Mesothelial cell of epicardium (in vitro differentiated cells): ENCODE measurements at regions not wholly inside any gene's neighbourhood (a gene's known extent, or its start where the extent isn't known, plus 50 kb on each side); places are given as distances from the start of the nearest gene placed in this dataset.

Experiments used
- DNase-seq, 2 experiments: peaks; one replicate each; pipeline ENCODE4 v3.0.0; 2021; ENCODE audit warnings: low spot score in 2 of 2; ENCODE audit not compliant: unreplicated experiment in 2 of 2
- H3K27ac Mint-ChIP-seq: 2 replicates; pipeline ENCODE4 v1.8.0; 2021; ENCODE audit warnings: mixed read lengths
- H3K27me3 Mint-ChIP-seq: 2 replicates; pipeline ENCODE4 v1.8.0; 2021; ENCODE audit warnings: low read depth, mixed read lengths
- H3K36me3 Mint-ChIP-seq: 2 replicates; pipeline ENCODE4 v1.8.0; 2021; ENCODE audit warnings: mixed read lengths
- H3K4me1 Mint-ChIP-seq: 2 replicates; pipeline ENCODE4 v1.8.0; 2021; ENCODE audit warnings: mixed read lengths
- H3K4me3 Mint-ChIP-seq: 2 replicates; pipeline ENCODE4 v1.8.0; 2021; ENCODE audit warnings: mild to moderate bottlenecking, moderate library complexity, mixed read lengths
- H3K9me3 Mint-ChIP-seq: 2 replicates; pipeline ENCODE4 v1.8.0; 2021; ENCODE audit warnings: mixed read lengths
- TF ChIP-seq, protein P1 (sequence below): fragments of 200-600 bp; sonication (generic); IDR thresholded peaks from one replicate; pipeline ENCODE4 v1.5.0; 2021; ENCODE audit warnings: antibody characterized with exemption; ENCODE audit not compliant: unreplicated experiment

DNA sequence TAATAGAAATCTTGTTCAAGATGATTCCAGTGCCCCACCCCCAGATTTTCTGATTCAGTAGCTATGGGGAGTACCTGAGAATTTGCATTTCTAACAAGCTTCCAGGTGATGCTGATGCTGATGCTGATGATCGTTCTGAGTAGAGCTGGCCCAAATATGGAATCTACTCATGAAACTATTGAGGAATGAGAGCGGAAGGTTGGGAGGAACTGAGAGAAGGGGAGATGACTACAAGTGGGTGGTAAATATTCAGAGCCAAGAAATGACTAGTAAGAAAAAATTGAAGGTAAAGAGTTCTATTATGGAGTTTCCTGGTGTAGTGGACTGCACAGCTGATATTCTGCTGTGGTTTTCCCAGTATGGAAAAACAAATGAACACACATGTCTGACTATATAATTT lies 235.4 kb upstream of the FN1 start:
- Mint-ChIP-seq H3K9me3 (peaks cover 26% of the 10 kb centered on the region), H3K4me3 (no peak overlapping the region), H3K27me3 (no peaks in the 10 kb centered on the region), H3K27ac (no peak overlapping the region), H3K36me3 (peaks cover 9% of the 10 kb centered on the region), H3K4me1 (peaks cover 22% of the 10 kb centered on the region)
- DNase-seq: no peak
- TF ChIP-seq, protein P1, sequence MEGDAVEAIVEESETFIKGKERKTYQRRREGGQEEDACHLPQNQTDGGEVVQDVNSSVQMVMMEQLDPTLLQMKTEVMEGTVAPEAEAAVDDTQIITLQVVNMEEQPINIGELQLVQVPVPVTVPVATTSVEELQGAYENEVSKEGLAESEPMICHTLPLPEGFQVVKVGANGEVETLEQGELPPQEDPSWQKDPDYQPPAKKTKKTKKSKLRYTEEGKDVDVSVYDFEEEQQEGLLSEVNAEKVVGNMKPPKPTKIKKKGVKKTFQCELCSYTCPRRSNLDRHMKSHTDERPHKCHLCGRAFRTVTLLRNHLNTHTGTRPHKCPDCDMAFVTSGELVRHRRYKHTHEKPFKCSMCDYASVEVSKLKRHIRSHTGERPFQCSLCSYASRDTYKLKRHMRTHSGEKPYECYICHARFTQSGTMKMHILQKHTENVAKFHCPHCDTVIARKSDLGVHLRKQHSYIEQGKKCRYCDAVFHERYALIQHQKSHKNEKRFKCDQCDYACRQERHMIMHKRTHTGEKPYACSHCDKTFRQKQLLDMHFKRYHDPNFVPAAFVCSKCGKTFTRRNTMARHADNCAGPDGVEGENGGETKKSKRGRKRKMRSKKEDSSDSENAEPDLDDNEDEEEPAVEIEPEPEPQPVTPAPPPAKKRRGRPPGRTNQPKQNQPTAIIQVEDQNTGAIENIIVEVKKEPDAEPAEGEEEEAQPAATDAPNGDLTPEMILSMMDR: no peak

DNA sequence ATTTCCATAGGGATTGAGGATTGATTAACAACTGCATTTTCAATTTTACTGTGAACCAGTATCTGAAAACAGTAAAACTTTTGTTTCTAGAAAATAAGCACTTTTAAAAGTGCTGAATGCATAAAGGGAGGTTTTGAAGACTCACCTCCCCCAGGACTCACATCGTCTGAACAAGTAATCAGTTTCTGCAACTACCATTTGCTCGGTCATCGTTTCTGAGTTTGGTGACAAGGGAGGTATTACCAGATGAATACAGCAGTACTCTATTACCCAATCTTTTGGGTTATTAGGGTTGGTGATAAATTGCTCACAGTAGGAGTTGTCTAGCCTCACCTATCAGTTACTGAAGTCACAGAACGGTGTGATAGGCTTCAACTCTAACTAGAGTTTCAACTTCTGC lies 234.5 kb upstream of the FN1 start:
- H3K4me3 Mint-ChIP-seq: no peak overlapping the region
- TF ChIP-seq, protein P1: no peak
- no peaks in the 10 kb centered on the region for H3K27me3 Mint-ChIP-seq
- peaks cover 9% of the 10 kb centered on the region for H3K36me3 Mint-ChIP-seq
- no peak overlapping the region for H3K27ac Mint-ChIP-seq
- H3K9me3 Mint-ChIP-seq: peaks cover 26% of the 10 kb centered on the region
- H3K4me1 Mint-ChIP-seq: peaks cover 20% of the 10 kb centered on the region
- DNase-seq: no peak

DNA sequence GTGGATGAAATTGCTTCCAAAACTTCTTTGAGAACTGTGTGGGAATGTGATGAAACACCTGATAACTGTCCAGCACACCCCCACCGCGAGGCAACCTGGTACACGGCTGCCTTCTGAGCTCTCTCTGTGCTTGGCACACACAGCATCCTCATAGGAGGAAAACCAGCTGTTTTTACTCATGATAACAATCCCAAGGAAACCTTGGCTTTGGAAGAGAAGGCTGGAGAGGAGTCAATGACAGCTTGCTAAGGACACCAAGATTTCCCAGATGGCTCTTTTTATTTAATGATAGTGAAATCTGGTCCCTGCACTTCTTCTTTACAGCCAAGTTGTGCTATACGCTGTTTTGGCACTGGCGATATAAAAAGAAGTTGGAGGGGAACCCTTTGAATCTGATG lies 232.5 kb upstream of the FN1 start:
- H3K4me1 Mint-ChIP-seq: peaks cover 22% of the 10 kb centered on the region

DNA sequence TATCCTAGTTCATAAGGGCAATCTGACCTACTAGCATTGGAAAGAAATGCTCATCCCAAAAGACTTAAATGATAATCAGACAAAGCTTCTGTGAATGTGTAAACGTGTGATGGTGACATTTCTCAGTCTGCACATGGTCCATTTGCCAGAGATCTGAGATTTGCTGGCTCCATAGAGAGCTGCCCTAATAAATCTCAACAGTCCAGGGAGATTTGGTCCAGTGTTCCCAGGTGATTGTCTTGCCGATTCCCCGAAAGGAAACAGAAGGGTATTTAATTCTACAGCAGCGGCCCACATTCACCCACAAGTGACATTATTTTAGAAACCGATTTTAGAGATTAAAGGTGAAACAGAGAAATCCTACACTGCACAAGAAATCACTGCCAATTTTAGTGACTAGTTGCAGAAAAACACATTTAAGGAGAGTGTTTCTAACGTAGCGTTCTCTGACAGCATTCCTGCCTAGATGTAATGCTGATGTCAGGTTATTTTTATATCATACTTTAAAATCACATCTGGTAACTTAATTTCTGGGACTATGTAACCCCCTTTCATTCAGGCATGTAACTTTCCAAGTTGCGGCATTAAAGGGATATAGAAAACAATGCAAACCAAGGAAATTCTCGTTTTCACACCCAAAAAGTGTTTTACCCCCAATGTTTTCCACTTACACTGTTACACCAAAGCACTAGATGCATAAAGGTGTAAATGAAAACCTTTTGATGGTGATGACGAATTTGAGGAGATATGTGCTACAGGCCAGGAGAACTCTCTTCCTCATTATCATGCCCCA lies 231.9 kb upstream of the FN1 start:
- H3K27ac Mint-ChIP-seq: no peak overlapping the region
- H3K36me3 Mint-ChIP-seq: peaks cover 8% of the 10 kb centered on the region
- no peak for DNase-seq
- no peak overlapping the region for H3K4me3 Mint-ChIP-seq
- TF ChIP-seq, protein P1: no peak
- H3K4me1 Mint-ChIP-seq: peaks cover 23% of the 10 kb centered on the region
- H3K9me3 Mint-ChIP-seq: peaks cover 14% of the 10 kb centered on the region
- no peaks in the 10 kb centered on the region for H3K27me3 Mint-ChIP-seq

More for the DNA sequence above, 232.5 kb upstream of the FN1 start:
- DNase-seq: no peak
- H3K27me3 Mint-ChIP-seq: no peaks in the 10 kb centered on the region
- no peak overlapping the region for H3K4me3 Mint-ChIP-seq
- H3K27ac Mint-ChIP-seq: no peak overlapping the region
- peaks cover 9% of the 10 kb centered on the region for H3K36me3 Mint-ChIP-seq
- peaks cover 19% of the 10 kb centered on the region for H3K9me3 Mint-ChIP-seq
- TF ChIP-seq, protein P1: no peak

DNA sequence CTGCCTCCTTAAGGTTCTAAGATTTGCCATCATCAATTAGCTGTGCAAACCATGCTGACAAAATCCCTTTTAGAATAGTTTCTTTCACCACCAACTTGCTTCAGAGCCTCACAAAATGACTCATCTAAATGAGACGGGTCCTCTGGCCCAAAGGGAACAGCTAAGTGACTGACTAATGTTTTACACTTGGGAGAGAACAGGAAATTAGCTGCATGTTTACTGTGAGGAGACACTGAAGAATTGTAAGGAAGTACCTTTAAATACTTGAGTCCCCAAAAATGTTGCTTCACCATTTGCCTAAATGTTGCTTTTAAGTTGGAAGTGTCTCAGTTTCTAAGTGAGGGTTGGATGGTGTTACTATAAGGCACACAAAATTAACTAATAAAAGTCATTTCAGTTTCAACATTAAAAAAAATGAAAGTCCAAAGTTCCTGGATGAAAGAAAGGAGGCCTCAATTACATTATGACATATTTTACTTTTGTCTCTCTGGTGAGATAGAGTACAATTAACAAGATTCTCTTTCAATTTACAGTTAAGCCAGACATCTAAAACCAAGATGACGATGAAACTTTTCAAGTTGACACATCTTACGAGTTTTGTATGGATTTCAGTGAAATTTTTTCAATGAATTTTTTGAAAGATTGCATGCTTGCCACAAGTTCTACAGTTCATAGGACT lies 229.1 kb upstream of the FN1 start:
- no peak for DNase-seq
- Mint-ChIP-seq H3K4me1 (peaks cover 20% of the 10 kb centered on the region), H3K36me3 (no peaks in the 10 kb centered on the region), H3K27me3 (no peaks in the 10 kb centered on the region), H3K4me3 (no peak overlapping the region), H3K9me3 (no peaks in the 10 kb centered on the region), H3K27ac (no peak overlapping the region)
- TF ChIP-seq, protein P1: no peak
